ENCODE measurements at regions not wholly inside any gene's neighbourhood (a gene's known extent, or its start where the extent isn't known, plus 50 kb on each side); places are given as distances from the start of the nearest gene placed in this dataset.

DNA sequence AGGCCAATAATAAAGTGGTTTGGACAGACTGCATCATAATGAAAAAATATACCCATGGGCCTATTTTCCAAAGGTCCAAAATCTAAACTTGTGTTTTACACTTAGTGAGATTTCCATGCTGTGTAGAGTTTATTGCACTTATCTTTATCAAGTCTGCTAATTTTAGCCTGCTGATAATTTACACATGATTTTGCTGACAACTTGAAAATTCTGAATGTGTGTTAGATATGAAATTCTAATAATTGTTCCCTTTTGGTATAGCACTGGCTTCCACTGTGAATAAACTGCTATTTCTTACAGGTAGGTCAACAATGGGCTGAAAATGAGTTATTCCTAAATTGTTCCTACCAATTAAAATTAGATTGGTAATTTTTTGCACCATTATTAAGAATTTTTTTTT, 589.1 kb upstream of the ANO3 start:
- Histone ChIP-seq H3K27ac (ENCODE audit: low read depth, low read length) (no peak overlapping the region), H3K27me3 (ENCODE audit: insufficient read depth, low read length) (no peaks in the 10 kb centered on the region)

DNA sequence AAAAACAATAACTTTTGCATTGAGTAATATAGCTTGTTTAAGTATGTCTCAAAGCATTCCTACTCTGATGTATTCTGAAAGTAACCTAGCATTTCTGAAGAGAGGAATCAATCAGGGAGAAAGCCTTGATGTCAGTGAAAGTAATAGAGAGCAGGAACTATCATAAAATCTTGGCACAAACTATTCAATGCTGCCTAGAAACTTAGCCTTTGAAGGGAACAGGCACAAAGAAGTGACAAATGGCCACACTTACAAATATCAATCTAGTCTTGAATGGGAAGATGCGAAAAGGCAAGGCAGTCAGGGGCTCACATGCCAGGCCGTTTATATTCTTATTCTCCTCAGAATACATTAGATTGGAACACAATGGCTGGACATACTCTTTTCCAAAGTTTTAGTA, 576.5 kb upstream of the ANO3 start:
- H3K4me3 ChIP-seq (ENCODE audit: low read depth, low read length) = no peak overlapping the region
- no peaks in the 10 kb centered on the region for H3K4me1 ChIP-seq (ENCODE audit: control insufficient read depth, insufficient read depth, low read length, unreplicated experiment)
- H3K27me3 ChIP-seq (ENCODE audit: insufficient read depth, low read length) = no peaks in the 10 kb centered on the region
- H3K36me3 ChIP-seq (ENCODE audit: insufficient read depth, low read length) = no peaks in the 10 kb centered on the region
- no peaks in the 10 kb centered on the region for H3K79me2 ChIP-seq (ENCODE audit: control insufficient read depth, insufficient read depth, low read length, unreplicated experiment)
- no peak overlapping the region for H2AFZ ChIP-seq (ENCODE audit: low read length, unreplicated experiment)
- H3K27ac ChIP-seq (ENCODE audit: low read depth, low read length) = no peak overlapping the region

More for the DNA sequence above, 589.1 kb upstream of the ANO3 start:
- Histone ChIP-seq H2AFZ (ENCODE audit: low read length, unreplicated experiment) (no peak overlapping the region), H3K4me1 (ENCODE audit: control insufficient read depth, insufficient read depth, low read length, unreplicated experiment) (no peaks in the 10 kb centered on the region), H3K4me3 (ENCODE audit: low read depth, low read length) (no peak overlapping the region), H3K36me3 (ENCODE audit: insufficient read depth, low read length) (no peaks in the 10 kb centered on the region), H3K79me2 (ENCODE audit: control insufficient read depth, insufficient read depth, low read length, unreplicated experiment) (no peaks in the 10 kb centered on the region)

DNA sequence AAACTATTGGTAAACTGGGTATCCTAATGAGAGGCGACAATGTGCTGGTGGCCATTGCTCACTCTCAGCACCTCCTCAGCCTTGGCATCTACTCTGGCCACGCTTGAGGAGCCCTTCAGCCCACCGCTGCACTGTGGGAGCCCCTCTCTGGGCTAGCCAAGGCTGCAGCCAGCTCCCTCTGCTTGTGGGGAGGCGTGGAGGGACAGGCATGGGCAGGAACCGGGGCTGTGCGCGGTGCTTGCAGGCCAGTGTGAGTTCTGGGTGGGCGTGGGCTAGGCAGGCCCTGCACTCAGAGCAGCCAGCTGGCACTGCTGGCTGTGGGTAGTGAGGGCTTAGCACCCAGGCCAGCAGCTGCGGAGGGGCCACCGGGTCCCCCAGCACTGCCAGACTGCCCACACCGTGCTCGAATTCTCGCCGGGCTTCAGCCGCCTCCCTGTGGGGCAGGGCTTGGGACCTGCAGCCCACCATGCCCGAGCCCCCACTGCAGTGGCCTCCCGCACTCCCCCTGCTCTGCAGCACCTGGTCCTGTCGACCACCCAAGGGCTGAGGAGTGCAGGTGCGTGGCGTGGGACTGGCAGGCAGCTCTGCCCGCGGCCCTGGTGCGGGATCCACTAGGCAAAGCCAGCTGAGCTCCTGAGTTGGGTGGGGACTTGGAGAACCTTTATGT, 575.9 kb upstream of the ANO3 start:
- no peak overlapping the region for H3K27ac ChIP-seq (ENCODE audit: low read depth, low read length)

DNA sequence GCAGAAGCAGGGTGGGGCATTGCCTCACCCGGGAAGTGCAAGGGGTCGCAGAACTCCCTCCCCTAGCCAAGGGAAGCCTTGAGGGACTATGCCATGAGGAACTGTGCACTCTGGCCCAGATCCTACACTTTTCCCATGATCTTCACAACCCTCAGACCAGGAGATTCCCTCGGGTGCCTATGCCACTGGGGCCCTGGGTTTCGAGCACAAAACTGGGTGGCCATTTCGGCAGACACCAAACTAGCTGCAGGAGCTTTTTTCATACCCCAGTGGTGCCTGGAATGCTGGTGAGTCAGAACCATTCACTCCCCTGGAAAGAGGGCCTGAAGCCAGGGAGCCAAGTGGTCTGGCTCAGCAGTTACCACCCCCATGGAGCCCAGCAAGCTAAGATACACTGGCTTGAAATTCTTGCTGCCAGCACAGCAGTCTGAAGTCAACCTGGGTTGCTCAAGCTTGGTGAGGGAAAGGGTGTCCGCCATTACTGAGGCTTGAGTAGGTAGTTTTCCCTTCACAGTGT, 573.7 kb upstream of the ANO3 start:
- Histone ChIP-seq H3K27me3 (ENCODE audit: insufficient read depth, low read length) (no peaks in the 10 kb centered on the region), H3K4me3 (ENCODE audit: low read depth, low read length) (no peak overlapping the region), H2AFZ (ENCODE audit: low read length, unreplicated experiment) (no peak overlapping the region)

More for the DNA sequence above, 575.9 kb upstream of the ANO3 start:
- Histone ChIP-seq H3K36me3 (ENCODE audit: insufficient read depth, low read length) (no peaks in the 10 kb centered on the region), H3K27me3 (ENCODE audit: insufficient read depth, low read length) (no peaks in the 10 kb centered on the region), H3K79me2 (ENCODE audit: control insufficient read depth, insufficient read depth, low read length, unreplicated experiment) (no peaks in the 10 kb centered on the region), H3K4me1 (ENCODE audit: control insufficient read depth, insufficient read depth, low read length, unreplicated experiment) (no peaks in the 10 kb centered on the region), H3K4me3 (ENCODE audit: low read depth, low read length) (no peak overlapping the region), H2AFZ (ENCODE audit: low read length, unreplicated experiment) (no peak overlapping the region)

DNA sequence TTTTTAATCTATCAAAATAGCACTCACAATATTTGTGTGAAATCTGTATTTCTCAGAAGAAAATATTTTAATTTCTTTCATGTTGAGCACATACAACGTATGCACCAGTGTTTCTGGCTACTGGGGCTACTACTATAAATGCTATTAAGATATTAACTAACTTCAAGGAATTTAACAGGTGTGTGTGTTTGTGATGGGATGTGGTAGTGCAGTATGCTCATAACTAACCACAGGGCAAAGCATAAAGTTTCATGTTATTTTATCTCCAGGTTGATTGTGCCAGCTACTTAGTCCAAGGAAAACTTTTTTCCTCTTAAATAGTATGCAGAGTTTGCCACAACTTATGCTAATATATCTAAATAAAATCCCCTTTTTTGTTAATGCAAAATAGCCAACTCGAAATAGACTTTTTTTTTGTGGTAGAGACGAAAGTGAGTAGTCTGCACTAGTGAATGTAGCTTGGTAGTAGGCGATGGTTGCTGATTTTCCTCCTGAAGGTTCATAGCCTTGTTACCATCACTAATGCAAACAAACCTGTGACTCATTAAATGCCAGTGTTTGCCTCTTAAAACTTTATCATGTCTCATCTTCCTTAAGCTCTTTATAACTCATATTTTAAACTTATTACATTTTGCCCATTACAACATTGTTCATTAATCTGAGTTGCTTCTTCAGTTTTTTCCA, 565.5 kb upstream of the ANO3 start:
- H3K27ac ChIP-seq (ENCODE audit: low read depth, low read length) = no peak overlapping the region
- H3K4me1 ChIP-seq (ENCODE audit: control insufficient read depth, insufficient read depth, low read length, unreplicated experiment) = peaks cover 14% of the 10 kb centered on the region
- no peaks in the 10 kb centered on the region for H3K27me3 ChIP-seq (ENCODE audit: insufficient read depth, low read length)
- no peak overlapping the region for H2AFZ ChIP-seq (ENCODE audit: low read length, unreplicated experiment)
- H3K79me2 ChIP-seq (ENCODE audit: control insufficient read depth, insufficient read depth, low read length, unreplicated experiment) = no peaks in the 10 kb centered on the region
- H3K36me3 ChIP-seq (ENCODE audit: insufficient read depth, low read length) = no peaks in the 10 kb centered on the region
- no peak overlapping the region for H3K4me3 ChIP-seq (ENCODE audit: low read depth, low read length)

More for the DNA sequence above, 573.7 kb upstream of the ANO3 start:
- no peaks in the 10 kb centered on the region for H3K36me3 ChIP-seq (ENCODE audit: insufficient read depth, low read length)
- no peak overlapping the region for H3K27ac ChIP-seq (ENCODE audit: low read depth, low read length)
- no peaks in the 10 kb centered on the region for H3K4me1 ChIP-seq (ENCODE audit: control insufficient read depth, insufficient read depth, low read length, unreplicated experiment)
- no peaks in the 10 kb centered on the region for H3K79me2 ChIP-seq (ENCODE audit: control insufficient read depth, insufficient read depth, low read length, unreplicated experiment)

DNA sequence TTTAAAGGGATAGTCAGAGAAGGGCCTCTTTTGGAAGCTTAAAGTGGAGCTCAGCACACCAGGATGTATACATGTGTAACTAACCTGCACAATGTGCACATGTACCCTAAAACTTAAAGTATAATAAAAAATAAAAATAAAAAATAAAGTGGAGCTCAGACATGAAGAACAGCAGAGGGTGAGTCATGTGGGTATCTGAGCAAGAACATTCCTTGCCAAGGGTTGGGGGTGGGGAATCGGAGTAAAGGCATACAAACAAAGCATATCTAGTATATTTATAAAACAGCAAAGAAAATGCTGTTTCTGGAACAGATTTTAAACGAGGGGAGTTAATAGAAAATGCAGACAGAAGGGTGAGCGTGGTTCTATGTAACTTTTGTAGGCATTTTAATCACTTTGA, 562.6 kb upstream of the ANO3 start:
- no peak overlapping the region for H3K4me3 ChIP-seq (ENCODE audit: low read depth, low read length)
- peaks cover 14% of the 10 kb centered on the region for H3K4me1 ChIP-seq (ENCODE audit: control insufficient read depth, insufficient read depth, low read length, unreplicated experiment)
- H3K27ac ChIP-seq (ENCODE audit: low read depth, low read length) = no peak overlapping the region
- H3K36me3 ChIP-seq (ENCODE audit: insufficient read depth, low read length) = no peaks in the 10 kb centered on the region
- no peaks in the 10 kb centered on the region for H3K79me2 ChIP-seq (ENCODE audit: control insufficient read depth, insufficient read depth, low read length, unreplicated experiment)
- H3K27me3 ChIP-seq (ENCODE audit: insufficient read depth, low read length) = no peaks in the 10 kb centered on the region
- H2AFZ ChIP-seq (ENCODE audit: low read length, unreplicated experiment) = peak overlapping the region; percentile 52

DNA sequence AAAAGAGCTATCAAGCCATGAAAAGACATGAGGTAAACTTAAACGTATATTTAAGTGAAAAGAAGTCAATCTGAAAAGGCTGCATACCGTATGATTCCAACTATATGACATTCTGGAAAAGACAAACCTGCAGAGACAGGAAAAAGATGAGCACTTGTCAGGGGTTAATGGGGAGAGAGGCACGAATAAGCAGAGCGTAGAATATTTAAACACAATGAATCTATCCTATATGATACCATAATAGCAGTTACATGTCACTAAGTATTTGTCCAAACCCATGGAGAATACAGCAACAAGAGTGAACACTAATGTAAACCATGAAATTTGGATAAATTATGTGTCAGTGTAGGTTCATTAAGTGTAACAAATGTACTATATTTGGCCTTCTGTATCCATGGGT, 560.3 kb upstream of the ANO3 start:
- Histone ChIP-seq H3K4me3 (ENCODE audit: low read depth, low read length) (no peak overlapping the region), H3K36me3 (ENCODE audit: insufficient read depth, low read length) (no peaks in the 10 kb centered on the region), H2AFZ (ENCODE audit: low read length, unreplicated experiment) (no peak overlapping the region), H3K79me2 (ENCODE audit: control insufficient read depth, insufficient read depth, low read length, unreplicated experiment) (no peaks in the 10 kb centered on the region), H3K27me3 (ENCODE audit: insufficient read depth, low read length) (no peaks in the 10 kb centered on the region), H3K27ac (ENCODE audit: low read depth, low read length) (no peak overlapping the region), H3K4me1 (ENCODE audit: control insufficient read depth, insufficient read depth, low read length, unreplicated experiment) (peaks cover 26% of the 10 kb centered on the region)

DNA sequence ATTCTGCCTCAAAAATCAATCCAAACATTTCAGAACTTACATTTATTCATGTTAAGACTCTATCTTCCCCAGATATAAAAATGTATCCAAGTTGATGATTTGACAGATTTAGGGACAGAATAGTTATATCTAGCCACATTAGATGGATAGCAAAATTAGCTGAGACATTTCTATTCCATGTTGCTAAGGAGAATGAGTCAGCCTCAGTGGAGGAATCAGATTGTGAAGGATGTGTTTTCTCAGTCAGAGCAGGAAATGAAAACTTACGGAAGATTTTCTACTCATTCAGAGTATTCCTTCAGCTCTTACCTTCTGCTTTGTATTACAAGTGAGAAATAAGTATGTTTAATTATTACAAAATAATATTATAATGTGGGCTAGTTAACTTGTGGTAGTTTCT, 556.3 kb upstream of the ANO3 start:
- H3K79me2 ChIP-seq (ENCODE audit: control insufficient read depth, insufficient read depth, low read length, unreplicated experiment) = no peaks in the 10 kb centered on the region
- H3K4me3 ChIP-seq (ENCODE audit: low read depth, low read length) = no peak overlapping the region
- 0 out of 2 replicates have a peak overlapping the region, but pooled peaks have one; percentile 22 for H3K27ac ChIP-seq (ENCODE audit: low read depth, low read length)
- peaks cover 13% of the 10 kb centered on the region for H3K4me1 ChIP-seq (ENCODE audit: control insufficient read depth, insufficient read depth, low read length, unreplicated experiment)
- H2AFZ ChIP-seq (ENCODE audit: low read length, unreplicated experiment) = no peak overlapping the region
- no peaks in the 10 kb centered on the region for H3K36me3 ChIP-seq (ENCODE audit: insufficient read depth, low read length)
- no peaks in the 10 kb centered on the region for H3K27me3 ChIP-seq (ENCODE audit: insufficient read depth, low read length)

DNA sequence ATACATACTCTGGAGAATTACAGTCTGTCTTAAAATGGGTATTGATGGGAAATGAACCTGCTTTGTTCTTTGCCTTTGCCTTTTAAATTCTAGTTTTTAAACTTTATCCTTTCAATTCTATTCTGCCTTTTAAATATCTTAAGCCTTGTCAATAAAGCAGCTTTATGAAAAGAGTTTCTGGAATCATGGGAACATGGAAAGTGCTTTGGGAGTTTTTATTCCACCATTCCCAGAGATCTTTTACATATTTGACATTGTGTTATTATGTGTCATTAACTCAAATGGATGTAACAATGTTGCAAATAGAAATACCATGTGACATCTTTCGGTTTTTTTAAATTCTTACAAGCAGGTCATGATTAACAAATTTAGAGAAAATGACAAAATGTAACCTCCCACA, 555.7 kb upstream of the ANO3 start:
- no peak overlapping the region for H3K4me3 ChIP-seq (ENCODE audit: low read depth, low read length)
- H3K27me3 ChIP-seq (ENCODE audit: insufficient read depth, low read length) = no peaks in the 10 kb centered on the region
- H3K79me2 ChIP-seq (ENCODE audit: control insufficient read depth, insufficient read depth, low read length, unreplicated experiment) = no peaks in the 10 kb centered on the region
- H3K4me1 ChIP-seq (ENCODE audit: control insufficient read depth, insufficient read depth, low read length, unreplicated experiment) = peaks cover 13% of the 10 kb centered on the region
- 0 out of 2 replicates have a peak overlapping the region, but pooled peaks have one; percentile 22 for H3K27ac ChIP-seq (ENCODE audit: low read depth, low read length)
- H2AFZ ChIP-seq (ENCODE audit: low read length, unreplicated experiment) = peak overlapping the region; percentile 25
- no peaks in the 10 kb centered on the region for H3K36me3 ChIP-seq (ENCODE audit: insufficient read depth, low read length)

DNA sequence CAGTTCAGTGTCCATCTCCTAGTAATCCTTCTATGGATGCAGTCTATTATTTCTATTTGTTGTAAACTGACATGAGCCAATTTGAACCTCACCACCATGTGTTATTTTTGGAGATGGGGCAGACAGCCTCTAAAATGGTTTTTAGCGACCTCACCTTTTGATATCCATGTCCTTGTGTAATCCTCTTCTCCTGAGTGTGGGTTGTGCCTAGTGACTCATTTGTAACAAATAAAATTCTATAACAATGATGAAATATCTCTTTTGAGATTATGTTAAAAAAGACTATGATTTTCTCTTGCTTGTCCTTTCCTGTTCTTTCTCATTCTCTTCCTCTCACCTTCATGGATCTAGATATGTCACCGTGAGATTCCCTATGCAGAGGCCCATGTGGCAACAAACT, 554.6 kb upstream of the ANO3 start:
- Histone ChIP-seq H3K79me2 (ENCODE audit: control insufficient read depth, insufficient read depth, low read length, unreplicated experiment) (no peaks in the 10 kb centered on the region), H3K4me3 (ENCODE audit: low read depth, low read length) (no peak overlapping the region), H2AFZ (ENCODE audit: low read length, unreplicated experiment) (no peak overlapping the region), H3K4me1 (ENCODE audit: control insufficient read depth, insufficient read depth, low read length, unreplicated experiment) (peaks cover 13% of the 10 kb centered on the region), H3K27ac (ENCODE audit: low read depth, low read length) (no peak overlapping the region), H3K36me3 (ENCODE audit: insufficient read depth, low read length) (no peaks in the 10 kb centered on the region), H3K27me3 (ENCODE audit: insufficient read depth, low read length) (no peaks in the 10 kb centered on the region)

DNA sequence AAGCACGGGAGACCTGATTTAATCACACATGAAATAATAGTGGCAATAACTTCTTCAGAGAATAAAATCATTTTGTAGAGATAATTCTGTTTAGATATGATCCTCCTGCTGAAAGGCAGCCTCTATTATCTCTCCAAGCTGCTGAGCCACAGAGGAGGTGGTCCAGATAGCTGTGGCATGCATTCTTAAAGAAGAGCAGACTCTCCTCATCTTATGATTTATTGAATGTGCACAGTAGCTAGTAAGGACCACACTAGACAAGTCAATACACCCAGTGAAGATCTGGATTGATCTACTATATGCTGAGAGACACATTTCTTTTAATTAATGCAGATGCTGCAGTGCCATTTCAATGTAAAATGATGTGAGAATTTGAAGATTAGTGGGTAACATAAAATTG, 552.9 kb upstream of the ANO3 start:
- Histone ChIP-seq H2AFZ (ENCODE audit: low read length, unreplicated experiment) (no peak overlapping the region), H3K27me3 (ENCODE audit: insufficient read depth, low read length) (no peaks in the 10 kb centered on the region), H3K36me3 (ENCODE audit: insufficient read depth, low read length) (no peaks in the 10 kb centered on the region), H3K27ac (ENCODE audit: low read depth, low read length) (no peak overlapping the region), H3K4me1 (ENCODE audit: control insufficient read depth, insufficient read depth, low read length, unreplicated experiment) (peaks cover 13% of the 10 kb centered on the region), H3K4me3 (ENCODE audit: low read depth, low read length) (no peak overlapping the region), H3K79me2 (ENCODE audit: control insufficient read depth, insufficient read depth, low read length, unreplicated experiment) (no peaks in the 10 kb centered on the region)
